HepG2 (cell line): ENCODE measurements at regions not wholly inside any gene's neighbourhood (a gene's known extent, or its start where the extent isn't known, plus 50 kb on each side); places are given as distances from the start of the nearest gene placed in this dataset.

Source experiments
- AGO2 ChIP-seq: fragments of 200-400 bp; formaldehyde crosslinking; optimal IDR thresholded peaks from 2 replicates; pipeline ENCODE3; 2017; ENCODE audit warnings: mild to moderate bottlenecking, low read depth, low read length, moderate library complexity
- FOXC1 ChIP-seq: sonication (generic); formaldehyde crosslinking; IDR thresholded peaks from 2 replicates; pipeline ENCODE4 v1.8.0; 2022; ENCODE audit warnings: mild to moderate bottlenecking, missing genetic modification reagents, borderline replicate concordance
- JARID2 ChIP-seq: sonication (generic); formaldehyde crosslinking; IDR thresholded peaks from 2 replicates; pipeline ENCODE4 v1.8.1; 2023; ENCODE audit warnings: missing genetic modification reagents, inconsistent platforms; ENCODE audit not compliant: insufficient replicate concordance
- KLF13 ChIP-seq: sonication (generic); formaldehyde crosslinking; IDR thresholded peaks from 2 replicates; pipeline ENCODE4 v1.4.0; 2020; ENCODE audit warnings: mild to moderate bottlenecking, missing genetic modification reagents
- MAFK ChIP-seq, 2 experiments: IDR thresholded peaks in 1 of 2; conservative IDR thresholded peaks in 1 of 2; 2 replicates each; pipeline ENCODE4 v1.6.1; 2011; ENCODE audit warnings: improper control_type of control experiment in 2 of 2, low read length in 2 of 2
- NFKBIZ ChIP-seq: IDR thresholded peaks from 2 replicates; pipeline ENCODE4 v1.6.1; 2018; ENCODE audit warnings: missing genetic modification reagents, missing compliant biosample characterization
- RAD21 ChIP-seq: fragments of 450-650 bp; formaldehyde crosslinking; IDR thresholded peaks from 2 replicates; pipeline ENCODE4 v1.5.0; 2020; ENCODE audit warnings: mild to moderate bottlenecking
- STAG1 ChIP-seq: sonication (generic); formaldehyde crosslinking; IDR thresholded peaks from 2 replicates; pipeline ENCODE4 v1.4.0; 2020; ENCODE audit warnings: missing genetic modification reagents
- TCF7 ChIP-seq: sonication (generic); IDR thresholded peaks from 2 replicates; pipeline ENCODE4 v1.6.1; 2016; ENCODE audit warnings: antibody characterized with exemption, low read depth
- ZBTB1 ChIP-seq: sonication (generic); formaldehyde crosslinking; IDR thresholded peaks from 2 replicates; pipeline ENCODE4 v1.4.0; 2020; ENCODE audit warnings: missing genetic modification reagents, borderline replicate concordance
- ZNF878 ChIP-seq: sonication (generic); formaldehyde crosslinking; IDR thresholded peaks from 2 replicates; pipeline ENCODE4 v1.8.1; 2023; ENCODE audit warnings: mild to moderate bottlenecking, missing genetic modification reagents, moderate library complexity
- TF ChIP-seq, protein P1 (sequence below): sonication (generic); formaldehyde crosslinking; IDR thresholded peaks from 2 replicates; pipeline ENCODE4 v1.8.1; 2023; ENCODE audit warnings: mild to moderate bottlenecking, missing genetic modification reagents, borderline replicate concordance
- TF ChIP-seq, protein P2 (sequence below): sonication (generic); formaldehyde crosslinking; IDR thresholded peaks from 2 replicates; pipeline ENCODE4 v1.9.0; 2021; ENCODE audit warnings: mild to moderate bottlenecking, missing genetic modification reagents
- TF ChIP-seq, protein P3 (sequence below), 2 experiments: sonication (generic) in 1 of 2; formaldehyde crosslinking in 1 of 2; IDR thresholded peaks; 2 replicates each; pipeline versions ENCODE4 v1.5.1 to v1.6.1; 2011 to 2020; ENCODE audit warnings: borderline replicate concordance in 1 of 2, low read depth in 1 of 2, low read length in 1 of 2, mild to moderate bottlenecking in 1 of 2, missing genetic modification reagents in 1 of 2, moderate library complexity in 1 of 2

DNA sequence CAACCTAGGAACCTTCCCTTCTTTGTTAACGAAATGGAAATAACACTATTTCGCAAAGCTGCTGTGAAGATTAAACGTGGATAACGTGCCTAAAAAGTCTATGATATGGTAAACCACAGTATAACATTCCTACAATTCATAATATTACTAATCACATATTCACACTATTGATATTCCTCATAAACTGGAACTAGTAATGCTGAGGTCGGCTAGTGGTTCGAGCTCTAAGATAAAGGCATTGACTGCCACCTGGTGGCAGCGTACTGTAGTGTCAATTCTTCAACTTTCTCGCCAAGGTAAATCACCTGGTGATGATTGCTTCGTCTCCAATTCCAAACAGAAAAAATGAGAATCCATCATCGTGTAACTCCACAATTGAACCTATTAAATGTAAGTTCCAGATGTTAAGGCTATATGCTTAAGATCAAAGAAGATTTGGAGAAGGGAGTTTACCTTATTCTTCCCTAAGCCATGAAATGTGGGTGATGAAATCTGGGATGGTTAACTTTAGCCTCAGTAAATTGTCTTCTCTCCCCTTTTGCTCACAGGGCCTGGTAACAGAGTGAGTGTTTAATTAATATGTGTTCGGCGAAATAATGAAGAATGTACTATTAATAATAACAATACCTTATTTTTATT, 197.5 kb upstream of the TMEM132C start (continued):
- TF ChIP-seq AGO2: no peak
- TF ChIP-seq ZNF878 (CRISPR knock-in tag): no peak
- 0 out of 4 replicates have a peak, but pooled peaks of 1 of the 2 experiments have one; percentile 7 for TF ChIP-seq MAFK (conservative IDR thresholded peaks at IDR 0.05 in 1 of 2, IDR thresholded peaks at IDR 0.05 in 1 of 2; ENCODE audit: low read length in 2 of 2)
- no peak for TF ChIP-seq FOXC1 (CRISPR knock-in tag)
- TF ChIP-seq, protein P1, sequence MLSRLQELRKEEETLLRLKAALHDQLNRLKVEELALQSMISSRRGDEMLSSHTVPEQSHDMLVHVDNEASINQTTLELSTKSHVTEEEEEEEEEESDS (CRISPR knock-in tag): no peak
- TF ChIP-seq, protein P2, sequence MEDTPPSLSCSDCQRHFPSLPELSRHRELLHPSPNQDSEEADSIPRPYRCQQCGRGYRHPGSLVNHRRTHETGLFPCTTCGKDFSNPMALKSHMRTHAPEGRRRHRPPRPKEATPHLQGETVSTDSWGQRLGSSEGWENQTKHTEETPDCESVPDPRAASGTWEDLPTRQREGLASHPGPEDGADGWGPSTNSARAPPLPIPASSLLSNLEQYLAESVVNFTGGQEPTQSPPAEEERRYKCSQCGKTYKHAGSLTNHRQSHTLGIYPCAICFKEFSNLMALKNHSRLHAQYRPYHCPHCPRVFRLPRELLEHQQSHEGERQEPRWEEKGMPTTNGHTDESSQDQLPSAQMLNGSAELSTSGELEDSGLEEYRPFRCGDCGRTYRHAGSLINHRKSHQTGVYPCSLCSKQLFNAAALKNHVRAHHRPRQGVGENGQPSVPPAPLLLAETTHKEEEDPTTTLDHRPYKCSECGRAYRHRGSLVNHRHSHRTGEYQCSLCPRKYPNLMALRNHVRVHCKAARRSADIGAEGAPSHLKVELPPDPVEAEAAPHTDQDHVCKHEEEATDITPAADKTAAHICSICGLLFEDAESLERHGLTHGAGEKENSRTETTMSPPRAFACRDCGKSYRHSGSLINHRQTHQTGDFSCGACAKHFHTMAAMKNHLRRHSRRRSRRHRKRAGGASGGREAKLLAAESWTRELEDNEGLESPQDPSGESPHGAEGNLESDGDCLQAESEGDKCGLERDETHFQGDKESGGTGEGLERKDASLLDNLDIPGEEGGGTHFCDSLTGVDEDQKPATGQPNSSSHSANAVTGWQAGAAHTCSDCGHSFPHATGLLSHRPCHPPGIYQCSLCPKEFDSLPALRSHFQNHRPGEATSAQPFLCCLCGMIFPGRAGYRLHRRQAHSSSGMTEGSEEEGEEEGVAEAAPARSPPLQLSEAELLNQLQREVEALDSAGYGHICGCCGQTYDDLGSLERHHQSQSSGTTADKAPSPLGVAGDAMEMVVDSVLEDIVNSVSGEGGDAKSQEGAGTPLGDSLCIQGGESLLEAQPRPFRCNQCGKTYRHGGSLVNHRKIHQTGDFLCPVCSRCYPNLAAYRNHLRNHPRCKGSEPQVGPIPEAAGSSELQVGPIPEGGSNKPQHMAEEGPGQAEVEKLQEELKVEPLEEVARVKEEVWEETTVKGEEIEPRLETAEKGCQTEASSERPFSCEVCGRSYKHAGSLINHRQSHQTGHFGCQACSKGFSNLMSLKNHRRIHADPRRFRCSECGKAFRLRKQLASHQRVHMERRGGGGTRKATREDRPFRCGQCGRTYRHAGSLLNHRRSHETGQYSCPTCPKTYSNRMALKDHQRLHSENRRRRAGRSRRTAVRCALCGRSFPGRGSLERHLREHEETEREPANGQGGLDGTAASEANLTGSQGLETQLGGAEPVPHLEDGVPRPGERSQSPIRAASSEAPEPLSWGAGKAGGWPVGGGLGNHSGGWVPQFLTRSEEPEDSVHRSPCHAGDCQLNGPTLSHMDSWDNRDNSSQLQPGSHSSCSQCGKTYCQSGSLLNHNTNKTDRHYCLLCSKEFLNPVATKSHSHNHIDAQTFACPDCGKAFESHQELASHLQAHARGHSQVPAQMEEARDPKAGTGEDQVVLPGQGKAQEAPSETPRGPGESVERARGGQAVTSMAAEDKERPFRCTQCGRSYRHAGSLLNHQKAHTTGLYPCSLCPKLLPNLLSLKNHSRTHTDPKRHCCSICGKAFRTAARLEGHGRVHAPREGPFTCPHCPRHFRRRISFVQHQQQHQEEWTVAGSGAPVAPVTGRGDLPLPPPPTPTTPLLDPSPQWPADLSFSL (CRISPR knock-in tag): no peak
- peak; percentile 73 for TF ChIP-seq STAG1 (CRISPR knock-in tag)
- TF ChIP-seq TCF7: no peak
- TF ChIP-seq NFKBIZ (CRISPR knock-in tag): no peak
- TF ChIP-seq, protein P3, sequence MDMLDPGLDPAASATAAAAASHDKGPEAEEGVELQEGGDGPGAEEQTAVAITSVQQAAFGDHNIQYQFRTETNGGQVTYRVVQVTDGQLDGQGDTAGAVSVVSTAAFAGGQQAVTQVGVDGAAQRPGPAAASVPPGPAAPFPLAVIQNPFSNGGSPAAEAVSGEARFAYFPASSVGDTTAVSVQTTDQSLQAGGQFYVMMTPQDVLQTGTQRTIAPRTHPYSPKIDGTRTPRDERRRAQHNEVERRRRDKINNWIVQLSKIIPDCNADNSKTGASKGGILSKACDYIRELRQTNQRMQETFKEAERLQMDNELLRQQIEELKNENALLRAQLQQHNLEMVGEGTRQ (IDR thresholded peaks at IDR 0.05; ENCODE audit: low read depth, low read length): no peak
- TF ChIP-seq, protein P3 (CRISPR knock-in tag; IDR thresholded peaks at IDR 0.05; ENCODE audit: borderline replicate concordance): no peak
- no peak for TF ChIP-seq ZBTB1 (CRISPR knock-in tag)
- TF ChIP-seq RAD21: 0 out of 2 replicates have a peak, but pooled peaks have one; percentile 24
- no peak for TF ChIP-seq KLF13 (CRISPR knock-in tag)
- TF ChIP-seq JARID2 (CRISPR knock-in tag): no peak
